ENCODE measurements at regions not wholly inside any gene's neighbourhood (a gene's known extent, or its start where the extent isn't known, plus 50 kb on each side); places are given as distances from the start of the nearest gene placed in this dataset.

DNA sequence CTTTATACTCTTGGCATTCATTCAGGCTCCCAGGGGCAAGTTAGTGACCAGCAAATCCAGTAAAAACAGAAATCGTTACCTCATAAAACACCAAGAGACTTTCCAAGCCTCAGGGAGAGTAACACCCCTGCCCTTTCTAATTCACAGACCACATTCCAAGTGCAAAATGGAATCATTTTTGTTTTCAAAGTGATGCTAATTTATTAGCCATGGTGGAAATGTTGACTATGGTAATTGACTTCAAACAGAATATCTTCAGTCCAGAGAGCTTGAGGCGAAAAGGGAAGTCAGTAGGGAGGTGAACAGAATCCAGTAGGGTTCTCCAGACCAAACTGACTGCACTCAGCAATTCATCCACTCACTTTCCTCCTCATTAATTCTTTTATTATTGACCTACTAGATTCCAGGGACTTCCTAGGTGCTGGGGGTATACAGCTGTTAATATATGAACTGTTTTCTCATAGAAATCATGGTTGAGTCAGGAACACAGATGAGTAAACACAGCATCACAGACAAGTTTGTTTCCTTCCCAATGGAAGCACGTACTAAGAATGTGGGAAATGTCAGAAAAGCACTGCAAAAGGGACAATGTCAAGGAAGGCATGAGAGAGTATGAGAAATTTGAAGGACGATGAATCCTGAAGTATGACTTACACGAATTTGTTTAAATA lies 388.5 kb upstream of the C1orf87 start:
- Histone ChIP-seq H3K9me3 (ENCODE audit: control insufficient read depth, insufficient read depth, low read length) (no peaks in the 10 kb centered on the region), H3K27ac (ENCODE audit: low read depth, low read length) (no peak overlapping the region), H3K4me1 (ENCODE audit: control insufficient read depth, low read length) (no peaks in the 10 kb centered on the region), H3K9me2 (replicated peaks; ENCODE audit: control insufficient read depth, low read length) (no peaks in the 10 kb centered on the region), H3K27me3 (ENCODE audit: control insufficient read depth, low read length) (no peaks in the 10 kb centered on the region), H3K36me3 (ENCODE audit: control insufficient read depth, low read length) (no peaks in the 10 kb centered on the region), H3K79me2 (ENCODE audit: control insufficient read depth, low read length) (no peaks in the 10 kb centered on the region), H4K20me1 (ENCODE audit: control insufficient read depth, insufficient read depth, low read depth, low read length) (no peaks in the 10 kb centered on the region), H3K4me3 (ENCODE audit: low read length) (no peak overlapping the region), H3K4me2 (ENCODE audit: low read length) (no peak overlapping the region), H3F3A (ENCODE audit: control insufficient read depth, insufficient read depth) (no peaks in the 10 kb centered on the region)
- TF ChIP-seq, protein P1, sequence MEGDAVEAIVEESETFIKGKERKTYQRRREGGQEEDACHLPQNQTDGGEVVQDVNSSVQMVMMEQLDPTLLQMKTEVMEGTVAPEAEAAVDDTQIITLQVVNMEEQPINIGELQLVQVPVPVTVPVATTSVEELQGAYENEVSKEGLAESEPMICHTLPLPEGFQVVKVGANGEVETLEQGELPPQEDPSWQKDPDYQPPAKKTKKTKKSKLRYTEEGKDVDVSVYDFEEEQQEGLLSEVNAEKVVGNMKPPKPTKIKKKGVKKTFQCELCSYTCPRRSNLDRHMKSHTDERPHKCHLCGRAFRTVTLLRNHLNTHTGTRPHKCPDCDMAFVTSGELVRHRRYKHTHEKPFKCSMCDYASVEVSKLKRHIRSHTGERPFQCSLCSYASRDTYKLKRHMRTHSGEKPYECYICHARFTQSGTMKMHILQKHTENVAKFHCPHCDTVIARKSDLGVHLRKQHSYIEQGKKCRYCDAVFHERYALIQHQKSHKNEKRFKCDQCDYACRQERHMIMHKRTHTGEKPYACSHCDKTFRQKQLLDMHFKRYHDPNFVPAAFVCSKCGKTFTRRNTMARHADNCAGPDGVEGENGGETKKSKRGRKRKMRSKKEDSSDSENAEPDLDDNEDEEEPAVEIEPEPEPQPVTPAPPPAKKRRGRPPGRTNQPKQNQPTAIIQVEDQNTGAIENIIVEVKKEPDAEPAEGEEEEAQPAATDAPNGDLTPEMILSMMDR (IDR thresholded peaks at IDR 0.05; ENCODE audit: low read depth, low read length, poor library complexity, severe bottlenecking), result no peak
- TF ChIP-seq EZH2phosphoT487 (IDR thresholded peaks at IDR 0.05; ENCODE audit: borderline replicate concordance, low read length), result no peak

DNA sequence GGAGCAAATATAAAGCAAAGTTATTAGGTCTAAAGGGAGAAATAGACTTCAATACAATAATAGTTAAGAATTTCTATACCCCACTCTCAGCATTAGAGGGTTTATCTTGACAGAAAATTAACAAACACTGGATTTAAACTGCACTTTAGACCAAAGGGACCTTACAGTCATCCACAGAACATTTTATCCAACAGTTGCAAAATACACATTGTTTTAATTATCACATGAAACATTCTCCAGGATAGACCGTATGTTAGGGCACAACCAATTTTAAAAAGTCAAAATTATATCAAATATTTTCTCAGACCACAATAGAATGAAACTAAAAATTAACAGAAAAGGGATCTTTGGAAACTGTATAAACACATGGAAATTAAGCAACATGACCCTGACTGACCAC lies 384.5 kb upstream of the C1orf87 start:
- Histone ChIP-seq H3K4me3 (ENCODE audit: low read length) (no peak overlapping the region), H3F3A (ENCODE audit: control insufficient read depth, insufficient read depth) (no peaks in the 10 kb centered on the region), H4K20me1 (ENCODE audit: control insufficient read depth, insufficient read depth, low read depth, low read length) (no peaks in the 10 kb centered on the region), H3K79me2 (ENCODE audit: control insufficient read depth, low read length) (no peaks in the 10 kb centered on the region), H3K27ac (ENCODE audit: low read depth, low read length) (no peak overlapping the region), H3K4me2 (ENCODE audit: low read length) (no peak overlapping the region), H3K4me1 (ENCODE audit: control insufficient read depth, low read length) (no peaks in the 10 kb centered on the region), H3K9me3 (ENCODE audit: control insufficient read depth, insufficient read depth, low read length) (no peaks in the 10 kb centered on the region), H3K36me3 (ENCODE audit: control insufficient read depth, low read length) (no peaks in the 10 kb centered on the region), H3K9me2 (replicated peaks; ENCODE audit: control insufficient read depth, low read length) (no peaks in the 10 kb centered on the region), H3K27me3 (ENCODE audit: control insufficient read depth, low read length) (no peaks in the 10 kb centered on the region)
- TF ChIP-seq EZH2phosphoT487 (IDR thresholded peaks at IDR 0.05; ENCODE audit: borderline replicate concordance, low read length), result no peak
- TF ChIP-seq, protein P1 (IDR thresholded peaks at IDR 0.05; ENCODE audit: low read depth, low read length, poor library complexity, severe bottlenecking), result no peak

DNA sequence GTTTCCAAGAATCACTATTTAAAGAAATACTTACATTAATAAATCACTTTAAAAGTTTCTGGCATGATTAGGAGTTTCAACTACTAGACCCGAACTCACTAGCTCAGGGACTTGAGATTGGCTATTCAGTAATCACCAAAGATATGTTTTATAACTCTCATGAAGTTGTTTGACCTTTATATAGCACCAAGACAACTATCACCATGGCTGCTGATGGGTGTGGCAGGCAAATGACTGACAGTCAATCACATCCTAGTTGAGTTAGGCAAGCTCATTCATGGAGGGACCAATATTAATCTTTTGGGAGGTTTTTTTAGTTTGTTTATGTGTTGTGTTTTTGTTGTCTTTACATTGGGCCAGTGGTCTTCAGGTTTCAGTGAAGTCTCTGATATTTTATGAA lies 376.3 kb upstream of the C1orf87 start:
- no peaks in the 10 kb centered on the region for H3K36me3 ChIP-seq (ENCODE audit: control insufficient read depth, low read length)
- no peak overlapping the region for H3K4me2 ChIP-seq (ENCODE audit: low read length)
- H3K4me1 ChIP-seq (ENCODE audit: control insufficient read depth, low read length), result no peaks in the 10 kb centered on the region
- H3K4me3 ChIP-seq (ENCODE audit: low read length), result no peak overlapping the region
- no peak overlapping the region for H3K27ac ChIP-seq (ENCODE audit: low read depth, low read length)
- H3F3A ChIP-seq (ENCODE audit: control insufficient read depth, insufficient read depth), result no peaks in the 10 kb centered on the region
- TF ChIP-seq, protein P1 (IDR thresholded peaks at IDR 0.05; ENCODE audit: low read depth, low read length, poor library complexity, severe bottlenecking), result no peak
- no peak for TF ChIP-seq EZH2phosphoT487 (IDR thresholded peaks at IDR 0.05; ENCODE audit: borderline replicate concordance, low read length)
- H3K9me3 ChIP-seq (ENCODE audit: control insufficient read depth, insufficient read depth, low read length), result no peaks in the 10 kb centered on the region
- H3K9me2 ChIP-seq (replicated peaks; ENCODE audit: control insufficient read depth, low read length), result no peaks in the 10 kb centered on the region
- H3K79me2 ChIP-seq (ENCODE audit: control insufficient read depth, low read length), result no peaks in the 10 kb centered on the region
- H3K27me3 ChIP-seq (ENCODE audit: control insufficient read depth, low read length), result no peaks in the 10 kb centered on the region
- H4K20me1 ChIP-seq (ENCODE audit: control insufficient read depth, insufficient read depth, low read depth, low read length), result no peaks in the 10 kb centered on the region

Data from DOHH2 (cell line).